Hepatocyte (in vitro differentiated cells): ENCODE measurements at regions not wholly inside any gene's neighbourhood (a gene's known extent, or its start where the extent isn't known, plus 50 kb on each side); places are given as distances from the start of the nearest gene placed in this dataset.

Experiments
- CTCF ChIP-seq: fragments of 200-600 bp; sonication (generic); IDR thresholded peaks from 2 replicates; pipeline ENCODE4 v1.5.1; 2016; ENCODE audit warnings: antibody characterized with exemption, mild to moderate bottlenecking; ENCODE audit not compliant: poor library complexity
- EZH2 ChIP-seq: fragments of 200-600 bp; sonication (generic); IDR thresholded peaks from 2 replicates; pipeline ENCODE4 v1.6.1; 2016; ENCODE audit warnings: antibody characterized with exemption, mild to moderate bottlenecking, borderline replicate concordance
- EZH2phosphoT487 ChIP-seq: fragments of 200-600 bp; sonication (generic); IDR thresholded peaks from one replicate; pipeline ENCODE4 v1.6.1; 2018; ENCODE audit warnings: antibody characterized with exemption, mild to moderate bottlenecking, low read depth, moderate library complexity; ENCODE audit not compliant: unreplicated experiment, severe bottlenecking

GRCh38 chr4:52299120-52299519 lies 248.0 kb downstream of the SPATA18 start:
- TF ChIP-seq EZH2 = no peak
- TF ChIP-seq CTCF = no peak
- TF ChIP-seq EZH2phosphoT487 = no peak
